Endothelial cell of umbilical vein (primary cell): ENCODE measurements at regions not wholly inside any gene's neighbourhood (a gene's known extent, or its start where the extent isn't known, plus 50 kb on each side); places are given as distances from the start of the nearest gene placed in this dataset.

Experiments used
- EZH2 ChIP-seq: IDR thresholded peaks from 2 replicates; pipeline ENCODE4 v1.6.1; 2012; ENCODE audit warnings: borderline replicate concordance, low read depth, mild to moderate bottlenecking, moderate library complexity, low read length, inconsistent platforms; ENCODE audit not compliant: severe bottlenecking
- GATA2 ChIP-seq: IDR thresholded peaks from 2 replicates; pipeline ENCODE4 v1.7.0; 2011; ENCODE audit warnings: low read depth, mild to moderate bottlenecking, moderate library complexity, mixed read lengths, low read length; ENCODE audit not compliant: insufficient read length, insufficient read depth
- MYC ChIP-seq: IDR thresholded peaks from one replicate; pipeline ENCODE4 v1.6.1; 2011; ENCODE audit warnings: mild to moderate bottlenecking, low read depth, low read length
- POLR2A ChIP-seq: IDR thresholded peaks from 2 replicates; pipeline ENCODE4 v1.6.1; 2012; ENCODE audit warnings: low read depth, mild to moderate bottlenecking, control low read depth, low read length
- TF ChIP-seq, protein P1 (sequence below): IDR thresholded peaks from 2 replicates; pipeline ENCODE4 v1.6.1; 2011; ENCODE audit not compliant: insufficient read depth, insufficient read length
- TF ChIP-seq, protein P2 (sequence below), 2 donors: IDR thresholded peaks; 1 replicate in 1 of 2; 2 replicates in 1 of 2; pipeline ENCODE4 v1.5.1; 2011; ENCODE audit warnings: low read length in 2 of 2, mild to moderate bottlenecking in 2 of 2, moderate library complexity in 2 of 2, control low read depth in 1 of 2, inconsistent platforms in 1 of 2, low read depth in 1 of 2; ENCODE audit not compliant: insufficient read depth in 1 of 2; ENCODE audit errors: extremely low read depth in 1 of 2

DNA sequence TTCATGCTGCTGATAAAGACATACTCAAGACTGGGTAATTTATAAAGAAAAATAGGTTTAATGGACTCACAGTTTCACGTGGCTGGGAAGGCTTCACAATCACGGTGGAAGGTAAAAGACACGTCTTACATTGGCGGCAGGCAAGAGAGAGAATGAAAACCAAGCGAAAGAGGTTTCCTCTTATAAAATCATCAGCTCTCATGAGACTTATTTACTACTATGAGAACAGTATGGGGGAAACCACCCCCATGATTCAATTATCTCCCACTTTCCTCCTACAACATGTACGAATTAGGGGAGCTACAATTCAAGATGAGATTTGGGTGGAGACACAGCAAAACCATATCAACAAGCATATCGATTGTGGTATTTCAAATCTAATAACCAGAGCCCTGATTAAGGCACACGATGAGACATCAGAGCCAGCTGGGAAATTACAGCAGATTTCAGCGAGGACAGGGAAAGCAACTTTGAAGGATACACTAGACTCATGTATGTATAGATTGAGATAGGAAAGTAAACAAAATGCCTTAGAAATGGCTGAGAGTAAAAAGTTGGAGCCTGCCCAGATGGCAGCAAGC lies 129.8 kb upstream of the GJE1 start:
- TF ChIP-seq GATA2: no peak
- TF ChIP-seq, protein P1, sequence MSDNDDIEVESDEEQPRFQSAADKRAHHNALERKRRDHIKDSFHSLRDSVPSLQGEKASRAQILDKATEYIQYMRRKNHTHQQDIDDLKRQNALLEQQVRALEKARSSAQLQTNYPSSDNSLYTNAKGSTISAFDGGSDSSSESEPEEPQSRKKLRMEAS: no peak
- TF ChIP-seq, protein P2, sequence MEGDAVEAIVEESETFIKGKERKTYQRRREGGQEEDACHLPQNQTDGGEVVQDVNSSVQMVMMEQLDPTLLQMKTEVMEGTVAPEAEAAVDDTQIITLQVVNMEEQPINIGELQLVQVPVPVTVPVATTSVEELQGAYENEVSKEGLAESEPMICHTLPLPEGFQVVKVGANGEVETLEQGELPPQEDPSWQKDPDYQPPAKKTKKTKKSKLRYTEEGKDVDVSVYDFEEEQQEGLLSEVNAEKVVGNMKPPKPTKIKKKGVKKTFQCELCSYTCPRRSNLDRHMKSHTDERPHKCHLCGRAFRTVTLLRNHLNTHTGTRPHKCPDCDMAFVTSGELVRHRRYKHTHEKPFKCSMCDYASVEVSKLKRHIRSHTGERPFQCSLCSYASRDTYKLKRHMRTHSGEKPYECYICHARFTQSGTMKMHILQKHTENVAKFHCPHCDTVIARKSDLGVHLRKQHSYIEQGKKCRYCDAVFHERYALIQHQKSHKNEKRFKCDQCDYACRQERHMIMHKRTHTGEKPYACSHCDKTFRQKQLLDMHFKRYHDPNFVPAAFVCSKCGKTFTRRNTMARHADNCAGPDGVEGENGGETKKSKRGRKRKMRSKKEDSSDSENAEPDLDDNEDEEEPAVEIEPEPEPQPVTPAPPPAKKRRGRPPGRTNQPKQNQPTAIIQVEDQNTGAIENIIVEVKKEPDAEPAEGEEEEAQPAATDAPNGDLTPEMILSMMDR (IDR thresholded peaks at IDR 0.05; ENCODE audit: extremely low read depth in 1 of 2, insufficient read depth in 1 of 2, low read depth in 1 of 2, low read length in 2 of 2): no peak
- TF ChIP-seq POLR2A: no peak
- no peak for TF ChIP-seq MYC
- TF ChIP-seq EZH2: no peak
